ENCODE measurements at regions not wholly inside any gene's neighbourhood (a gene's known extent, or its start where the extent isn't known, plus 50 kb on each side); places are given as distances from the start of the nearest gene placed in this dataset.
"Not testable (repeated sequence)": the region's sequence is repeated elsewhere in the genome, so short reads cannot be mapped to it uniquely, and the experiment has no call there.

DNA sequence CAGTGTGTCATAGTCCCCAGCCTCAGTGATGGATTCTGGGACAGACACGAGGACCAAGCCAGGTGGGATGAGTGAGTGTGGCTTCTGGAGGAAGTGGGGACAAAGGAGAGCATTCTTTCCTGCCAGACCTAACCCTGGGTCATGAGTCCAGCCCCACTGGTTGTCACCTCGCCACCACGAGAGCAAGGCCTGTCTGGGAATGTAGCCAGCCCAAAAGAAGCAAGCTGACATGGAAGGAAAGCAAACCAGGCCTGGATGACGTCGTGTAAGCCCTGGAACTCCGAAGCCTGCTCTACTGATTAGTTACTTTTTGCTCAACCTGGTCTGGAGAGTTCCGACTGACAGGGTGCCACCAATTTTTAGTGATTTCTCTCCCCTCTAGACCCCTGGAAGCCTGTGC is 105.9 kb downstream of the SINHCAF start:
- no peak for DNase-seq (ENCODE audit: extremely low read depth, low read depth)
- H3K4me3 ChIP-seq (replicated peaks; ENCODE audit: low read depth, low read length): no peak overlapping the region
- TF ChIP-seq, protein P1, sequence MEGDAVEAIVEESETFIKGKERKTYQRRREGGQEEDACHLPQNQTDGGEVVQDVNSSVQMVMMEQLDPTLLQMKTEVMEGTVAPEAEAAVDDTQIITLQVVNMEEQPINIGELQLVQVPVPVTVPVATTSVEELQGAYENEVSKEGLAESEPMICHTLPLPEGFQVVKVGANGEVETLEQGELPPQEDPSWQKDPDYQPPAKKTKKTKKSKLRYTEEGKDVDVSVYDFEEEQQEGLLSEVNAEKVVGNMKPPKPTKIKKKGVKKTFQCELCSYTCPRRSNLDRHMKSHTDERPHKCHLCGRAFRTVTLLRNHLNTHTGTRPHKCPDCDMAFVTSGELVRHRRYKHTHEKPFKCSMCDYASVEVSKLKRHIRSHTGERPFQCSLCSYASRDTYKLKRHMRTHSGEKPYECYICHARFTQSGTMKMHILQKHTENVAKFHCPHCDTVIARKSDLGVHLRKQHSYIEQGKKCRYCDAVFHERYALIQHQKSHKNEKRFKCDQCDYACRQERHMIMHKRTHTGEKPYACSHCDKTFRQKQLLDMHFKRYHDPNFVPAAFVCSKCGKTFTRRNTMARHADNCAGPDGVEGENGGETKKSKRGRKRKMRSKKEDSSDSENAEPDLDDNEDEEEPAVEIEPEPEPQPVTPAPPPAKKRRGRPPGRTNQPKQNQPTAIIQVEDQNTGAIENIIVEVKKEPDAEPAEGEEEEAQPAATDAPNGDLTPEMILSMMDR (IDR thresholded peaks at IDR 0.05; ENCODE audit: low read depth, low read length, missing control alignments): no peak

DNA sequence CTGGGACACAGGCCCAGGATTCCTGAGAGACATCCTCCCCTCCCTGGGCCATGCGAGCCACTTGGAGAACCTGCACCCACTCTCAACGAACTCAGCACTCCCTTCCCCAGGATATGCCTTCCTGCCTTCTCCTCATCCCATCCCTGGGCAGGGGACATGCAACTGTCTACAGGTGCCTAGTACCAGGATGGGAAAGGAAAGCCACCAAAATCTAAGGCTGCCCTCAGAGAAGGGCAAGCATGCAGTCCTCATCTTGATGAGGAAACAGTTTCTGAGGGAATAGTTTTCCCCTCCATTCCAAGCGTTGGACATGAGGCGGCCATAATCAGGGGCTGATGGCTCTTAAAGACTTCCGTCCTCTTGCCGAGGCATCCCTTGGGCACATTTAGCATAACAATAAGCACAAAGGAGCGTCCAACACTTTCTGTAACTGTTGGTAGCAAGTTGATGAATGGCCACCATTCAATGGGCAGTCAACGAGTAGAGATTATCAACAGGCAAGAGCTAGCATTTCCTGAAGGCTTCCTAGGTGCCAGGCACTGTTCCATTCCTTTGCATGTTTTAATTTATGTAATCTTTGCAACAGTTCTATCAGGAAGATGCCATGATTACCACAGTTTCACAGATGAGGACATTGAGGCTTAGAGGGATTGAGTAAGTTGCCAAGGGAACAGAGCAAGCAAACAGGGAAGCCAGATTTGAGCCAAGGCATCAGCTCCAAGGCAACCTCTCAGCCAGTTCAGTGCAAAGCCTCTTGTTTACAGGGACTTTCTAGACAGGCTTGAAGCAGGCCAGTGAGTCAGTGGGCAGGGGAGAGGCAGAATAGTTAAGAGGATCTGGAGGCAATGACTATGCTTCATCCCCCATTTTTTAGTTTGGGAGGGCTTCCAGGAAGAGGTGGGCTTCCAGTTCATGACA is 105.1 kb downstream of the SINHCAF start:
- no peak for DNase-seq (ENCODE audit: extremely low read depth, low read depth)
- TF ChIP-seq, protein P1 (IDR thresholded peaks at IDR 0.05; ENCODE audit: low read depth, low read length, missing control alignments): no peak
- H3K4me3 ChIP-seq (replicated peaks; ENCODE audit: low read depth, low read length): no peak overlapping the region

GRCh38 chr12:31221551-31221945 is 104.4 kb downstream of the SINHCAF start:
- TF ChIP-seq, protein P1 (IDR thresholded peaks at IDR 0.05; ENCODE audit: low read depth, low read length, missing control alignments): no peak
- no peak overlapping the region for H3K4me3 ChIP-seq (replicated peaks; ENCODE audit: low read depth, low read length)
- DNase-seq (ENCODE audit: extremely low read depth, low read depth): no peak

DNA sequence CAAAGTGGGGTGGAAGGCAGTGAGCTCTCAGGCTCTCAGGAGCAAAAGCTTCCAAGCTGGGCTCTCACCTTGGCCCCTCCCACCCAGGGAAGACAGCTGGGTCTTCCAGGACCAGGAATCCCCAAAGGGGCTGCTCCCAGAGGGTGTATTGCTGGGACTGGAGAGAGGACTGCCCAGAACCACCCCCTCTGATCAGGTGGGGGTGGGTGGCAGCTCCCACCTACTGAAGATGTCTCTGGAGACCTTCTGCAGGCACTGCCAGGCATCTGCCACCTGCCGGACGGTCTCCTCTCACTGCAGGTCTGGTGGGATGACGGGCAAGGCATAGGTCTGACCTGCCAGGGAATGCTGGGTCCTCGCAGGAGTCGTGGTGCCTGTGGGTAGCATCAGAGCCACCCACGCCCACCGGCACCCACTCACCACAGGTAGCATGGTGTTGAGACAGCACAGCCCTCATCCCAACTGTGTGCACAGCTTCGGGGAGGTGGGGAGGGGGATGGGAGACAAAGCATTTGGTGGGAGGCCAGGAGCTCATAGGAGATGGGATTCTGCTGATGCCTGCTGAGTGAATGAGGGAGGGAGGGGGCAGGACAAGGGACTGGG is 103.2 kb downstream of the SINHCAF start:
- DNase-seq (ENCODE audit: extremely low read depth, low read depth): no peak
- TF ChIP-seq, protein P1 (IDR thresholded peaks at IDR 0.05; ENCODE audit: low read depth, low read length, missing control alignments): no peak
- H3K4me3 ChIP-seq (replicated peaks; ENCODE audit: low read depth, low read length): no peak overlapping the region

- H3K4me3 ChIP-seq (replicated peaks; ENCODE audit: low read depth, low read length); DNase-seq (ENCODE audit: extremely low read depth, low read depth): not testable (repeated sequence)
Measured at GRCh38 chr12:31223640-31224039, 102.3 kb downstream of the SINHCAF start.

GRCh38 chr12:31224768-31225448 is 101.0 kb downstream of the SINHCAF start:
- no peak overlapping the region for H3K4me3 ChIP-seq (replicated peaks; ENCODE audit: low read depth, low read length)
- DNase-seq (ENCODE audit: extremely low read depth, low read depth): no peak
- TF ChIP-seq, protein P1 (IDR thresholded peaks at IDR 0.05; ENCODE audit: low read depth, low read length, missing control alignments): no peak
